Large intestine (tissue), 3 donors: ENCODE measurements at regions not wholly inside any gene's neighbourhood (a gene's known extent, or its start where the extent isn't known, plus 50 kb on each side); places are given as distances from the start of the nearest gene placed in this dataset.

Experiments used
- DNase-seq, 2 donors: peaks; one replicate each; pipeline versions ENCODE4 v3.0.0 to v3.0.0-alpha.2; 2013
- H3K27ac ChIP-seq: one replicate; pipeline ENCODE4 v1.5.1; 2013; ENCODE audit warnings: low read length
- H3K27me3 ChIP-seq: 2 replicates; pipeline ENCODE4 v1.6.1; 2013; ENCODE audit warnings: low read length; ENCODE audit not compliant: control insufficient read depth, insufficient read depth
- H3K36me3 ChIP-seq: 2 replicates; pipeline ENCODE4 v1.6.1; 2013; ENCODE audit warnings: low read length; ENCODE audit not compliant: control insufficient read depth, insufficient read depth
- H3K4me1 ChIP-seq: one replicate; pipeline ENCODE4 v1.6.1; 2013; ENCODE audit warnings: low read length; ENCODE audit not compliant: control insufficient read depth, insufficient read depth
- H3K4me3 ChIP-seq: one replicate; pipeline ENCODE4 v1.5.1; 2013; ENCODE audit warnings: low read length
- H3K9me3 ChIP-seq: one replicate; pipeline ENCODE4 v1.6.1; 2013; ENCODE audit warnings: mild to moderate bottlenecking, low read depth, low read length, moderate library complexity; ENCODE audit not compliant: control insufficient read depth
- WGBS: methylation state at CpG from one replicate; pipeline ENCODE4 v1.1.5; 2013; ENCODE audit warnings: low lambda C conversion rate; ENCODE audit not compliant: insufficient coverage; 5-methylcytosine and 5-hydroxymethylcytosine counted together

DNA sequence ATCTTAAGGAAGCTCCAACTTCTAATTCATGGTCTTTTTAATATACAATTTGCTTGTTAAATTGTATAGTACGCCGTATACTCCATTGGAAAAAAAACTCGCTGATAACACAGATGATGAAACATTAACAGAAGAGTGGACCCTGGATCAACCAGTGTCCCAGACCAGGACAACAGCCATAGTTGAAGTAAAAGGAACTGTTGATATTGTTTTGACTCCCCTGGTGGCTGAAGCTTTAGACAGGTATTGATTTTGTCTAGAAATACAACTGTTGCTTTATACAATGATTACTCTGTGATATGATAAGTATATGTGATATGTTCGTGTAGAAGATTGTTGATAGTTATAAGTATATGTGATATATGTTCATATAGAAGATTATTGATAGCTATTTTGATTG, 91.7 kb downstream of the BLTP1 start:
- Histone ChIP-seq H3K4me3 (no peak overlapping the region), H3K4me1 (no peaks in the 10 kb centered on the region), H3K36me3 (peaks cover 31% of the 10 kb centered on the region), H3K27ac (no peak overlapping the region), H3K27me3 (no peaks in the 10 kb centered on the region), H3K9me3 (no peaks in the 10 kb centered on the region)
- 80% methylated on average over 1 of the region's 4 CpGs for WGBS
- no peak for DNase-seq

DNA sequence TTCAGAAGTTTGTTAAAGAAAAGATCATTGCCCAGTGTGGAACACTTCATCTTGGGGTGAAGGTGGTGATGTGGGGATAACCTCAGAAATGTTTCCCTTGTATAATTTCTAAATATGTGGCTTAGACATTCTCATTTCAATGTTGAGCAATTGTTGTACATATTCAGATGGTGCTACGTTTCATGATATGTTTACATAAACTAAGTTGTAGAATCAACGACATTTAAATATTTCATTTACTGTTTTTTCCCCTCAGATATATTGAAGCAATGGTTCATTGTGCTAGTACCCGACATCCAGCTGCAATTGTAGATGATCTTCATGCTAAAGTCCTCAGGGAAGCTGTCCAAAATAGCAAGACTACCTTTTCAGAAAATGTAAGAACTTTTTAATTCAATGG, 92.6 kb downstream of the BLTP1 start:
- H3K9me3 ChIP-seq: no peaks in the 10 kb centered on the region
- no peaks in the 10 kb centered on the region for H3K4me1 ChIP-seq
- no peak overlapping the region for H3K4me3 ChIP-seq
- DNase-seq: no peak
- H3K27me3 ChIP-seq: no peaks in the 10 kb centered on the region
- peaks cover 31% of the 10 kb centered on the region for H3K36me3 ChIP-seq
- 100% methylated on average over 2 of the region's 3 CpGs for WGBS
- no peak overlapping the region for H3K27ac ChIP-seq

DNA sequence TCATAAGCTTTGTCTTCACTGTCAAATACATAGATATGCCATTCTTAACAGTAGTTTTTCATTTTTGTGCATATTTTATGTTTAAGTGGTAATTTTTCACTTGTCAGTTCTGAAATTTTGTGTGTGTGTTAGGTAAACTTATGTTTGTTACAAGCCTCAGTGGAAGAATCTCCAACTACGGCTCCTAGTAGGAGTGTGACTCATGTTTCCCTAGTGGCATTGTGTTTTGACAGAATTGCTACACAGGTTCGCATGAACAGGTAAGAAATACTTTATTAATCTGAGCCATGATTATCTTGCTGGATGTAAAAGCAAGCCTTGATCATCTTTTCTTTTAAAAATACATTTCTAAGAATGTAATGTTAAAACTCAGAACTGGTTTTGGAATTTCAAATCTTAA, 94.4 kb downstream of the BLTP1 start:
- no peak for DNase-seq
- no peak overlapping the region for H3K4me3 ChIP-seq
- peaks cover 31% of the 10 kb centered on the region for H3K36me3 ChIP-seq
- no peak overlapping the region for H3K27ac ChIP-seq
- WGBS: 90% methylated on average over 1 of the region's 2 CpGs
- no peaks in the 10 kb centered on the region for H3K9me3 ChIP-seq
- H3K27me3 ChIP-seq: no peaks in the 10 kb centered on the region
- no peaks in the 10 kb centered on the region for H3K4me1 ChIP-seq

DNA sequence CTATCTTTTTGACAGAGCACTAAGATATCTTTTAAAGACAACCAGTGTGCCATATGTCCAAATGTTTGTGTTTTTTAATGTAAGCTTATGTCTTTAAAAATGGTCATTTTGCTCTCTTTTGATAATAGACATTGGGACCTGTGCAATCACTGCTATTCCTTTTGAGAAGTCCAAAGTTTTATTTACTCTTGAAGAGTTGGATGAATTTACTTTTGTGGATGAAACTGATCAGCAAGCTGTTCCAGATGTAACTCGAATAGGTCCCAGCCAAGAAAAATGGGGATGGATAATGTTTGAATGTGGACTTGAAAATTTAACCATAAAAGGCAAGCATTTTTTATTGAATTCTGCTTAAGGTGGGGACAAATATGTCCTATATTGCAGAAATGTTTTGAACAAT, 97.2 kb downstream of the BLTP1 start:
- DNase-seq: no peak
- Histone ChIP-seq H3K9me3 (no peaks in the 10 kb centered on the region), H3K27ac (no peak overlapping the region), H3K27me3 (no peaks in the 10 kb centered on the region), H3K36me3 (peaks cover 42% of the 10 kb centered on the region), H3K4me1 (no peaks in the 10 kb centered on the region), H3K4me3 (no peak overlapping the region)
- no CpG with 5 or more reads among the region's 1 CpG for WGBS

DNA sequence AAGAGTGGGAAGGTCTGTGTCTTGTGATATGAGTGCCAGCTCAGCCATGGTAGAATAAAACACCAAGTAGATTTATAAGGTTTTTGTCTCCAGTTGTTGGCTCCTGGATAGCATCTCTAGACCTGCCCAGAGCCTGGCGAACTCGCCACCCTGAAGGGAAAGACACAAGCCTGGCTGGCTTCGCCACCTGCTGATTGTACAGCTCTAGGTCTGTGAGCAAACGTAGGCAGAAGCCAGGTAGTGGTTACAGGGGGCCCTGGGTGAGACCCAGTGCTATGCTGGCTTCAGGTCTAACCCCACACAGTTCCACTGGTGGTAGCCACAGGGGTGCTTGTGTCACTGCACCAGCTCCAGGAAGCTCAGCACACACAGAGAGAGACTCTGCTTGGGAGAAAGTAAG, 100.5 kb downstream of the BLTP1 start:
- no CpG with 5 or more reads among the region's 4 CpGs for WGBS
- Histone ChIP-seq H3K4me3 (no peak overlapping the region), H3K27ac (no peak overlapping the region), H3K27me3 (no peaks in the 10 kb centered on the region), H3K9me3 (no peaks in the 10 kb centered on the region), H3K4me1 (no peaks in the 10 kb centered on the region), H3K36me3 (peaks cover 52% of the 10 kb centered on the region)
- no peak for DNase-seq

DNA sequence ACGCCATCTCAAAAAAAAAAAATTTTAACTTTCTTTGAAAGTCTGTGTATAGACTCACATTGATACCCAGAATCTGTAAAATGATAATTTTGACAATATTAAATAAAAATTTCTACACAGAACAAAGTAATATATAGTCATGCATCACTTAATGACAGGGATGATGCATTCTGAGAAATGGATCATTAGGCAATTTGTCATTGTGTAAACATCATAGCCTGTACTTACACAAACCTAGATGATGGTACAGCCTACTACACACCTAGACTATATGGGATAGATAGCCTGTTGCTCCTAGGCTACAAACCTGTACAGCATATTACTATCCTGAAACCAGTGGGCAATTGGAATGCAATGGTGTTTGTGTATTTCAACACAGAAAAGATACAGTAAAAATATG, 107.7 kb downstream of the BLTP1 start:
- no peaks in the 10 kb centered on the region for H3K4me1 ChIP-seq
- no peak overlapping the region for H3K4me3 ChIP-seq
- H3K27me3 ChIP-seq: no peaks in the 10 kb centered on the region
- no peak overlapping the region for H3K27ac ChIP-seq
- no peak for DNase-seq
- WGBS: no CpG with 5 or more reads among the region's 1 CpG
- no peaks in the 10 kb centered on the region for H3K9me3 ChIP-seq
- peaks cover 46% of the 10 kb centered on the region for H3K36me3 ChIP-seq

DNA sequence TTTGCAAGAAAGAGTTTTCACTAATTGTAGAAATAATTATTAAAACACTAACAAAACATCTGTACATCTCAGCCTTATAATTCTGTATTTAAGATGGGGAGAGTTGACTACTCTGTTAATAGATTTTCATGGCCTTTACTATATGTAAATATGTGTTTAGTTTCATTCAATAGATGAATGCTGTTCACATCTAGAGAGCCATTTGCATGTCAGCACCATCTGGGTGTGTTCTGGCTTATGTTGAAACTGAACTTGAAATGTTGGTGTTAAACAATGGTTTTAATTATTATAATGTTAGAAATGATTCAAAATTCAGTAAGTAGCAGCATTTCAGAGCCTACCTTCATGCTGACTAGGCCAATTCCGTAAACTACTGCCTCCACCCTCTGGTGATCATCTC, 102.5 kb upstream of the ADAD1 start:
- H3K9me3 ChIP-seq: no peaks in the 10 kb centered on the region
- WGBS: 80% methylated on average over 1 of the region's 1 CpG
- H3K4me1 ChIP-seq: no peaks in the 10 kb centered on the region
- peaks cover 39% of the 10 kb centered on the region for H3K36me3 ChIP-seq
- no peak overlapping the region for H3K27ac ChIP-seq
- no peak for DNase-seq
- no peaks in the 10 kb centered on the region for H3K27me3 ChIP-seq
- no peak overlapping the region for H3K4me3 ChIP-seq

DNA sequence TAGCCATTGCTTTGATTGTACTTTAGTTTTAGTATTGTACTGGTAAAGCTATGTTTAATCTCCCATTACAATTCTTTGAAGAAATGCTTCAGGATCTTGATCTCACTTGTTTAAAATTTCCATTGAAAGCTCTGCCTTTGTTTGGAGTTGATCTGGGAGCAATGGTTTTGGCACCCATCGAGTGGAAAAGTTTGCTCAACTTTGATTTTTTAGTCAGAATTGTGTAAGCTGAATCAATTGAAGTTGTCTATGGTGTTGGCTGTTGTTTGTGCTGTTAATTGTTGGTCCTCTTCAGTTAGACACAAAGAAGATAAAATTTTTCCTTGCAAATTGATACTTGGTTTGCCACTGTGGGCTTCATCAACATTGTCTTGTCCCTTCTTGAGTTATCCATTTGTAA, 99.8 kb upstream of the ADAD1 start:
- Histone ChIP-seq H3K4me1 (no peaks in the 10 kb centered on the region), H3K27ac (no peak overlapping the region), H3K27me3 (no peaks in the 10 kb centered on the region), H3K4me3 (no peak overlapping the region), H3K36me3 (peaks cover 38% of the 10 kb centered on the region), H3K9me3 (no peaks in the 10 kb centered on the region)
- WGBS: no CpG with 5 or more reads among the region's 1 CpG
- DNase-seq: no peak

DNA sequence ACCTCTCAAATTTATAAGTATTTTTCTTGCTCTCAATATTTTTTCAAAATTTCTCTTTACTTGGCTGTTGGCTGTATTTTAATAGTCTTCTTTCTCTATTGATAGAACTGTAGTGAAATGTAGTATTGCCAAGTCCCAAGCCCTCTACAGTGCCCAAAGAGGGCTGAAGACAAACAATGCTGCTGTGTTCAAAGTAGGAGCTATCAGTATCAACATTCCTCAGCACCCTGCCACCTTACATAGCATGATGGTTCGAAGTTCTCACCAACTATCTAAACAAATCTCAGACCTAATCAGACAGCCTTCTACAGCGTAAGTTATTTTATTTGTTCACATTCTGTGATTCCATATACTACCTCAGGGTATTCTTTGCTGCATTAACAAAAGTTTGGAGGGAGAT, 99.1 kb upstream of the ADAD1 start:
- peaks cover 38% of the 10 kb centered on the region for H3K36me3 ChIP-seq
- no peak overlapping the region for H3K4me3 ChIP-seq
- no peaks in the 10 kb centered on the region for H3K4me1 ChIP-seq
- no peaks in the 10 kb centered on the region for H3K27me3 ChIP-seq
- H3K27ac ChIP-seq: no peak overlapping the region
- DNase-seq: no peak
- WGBS: 80% methylated on average over 1 of the region's 2 CpGs
- H3K9me3 ChIP-seq: no peaks in the 10 kb centered on the region

DNA sequence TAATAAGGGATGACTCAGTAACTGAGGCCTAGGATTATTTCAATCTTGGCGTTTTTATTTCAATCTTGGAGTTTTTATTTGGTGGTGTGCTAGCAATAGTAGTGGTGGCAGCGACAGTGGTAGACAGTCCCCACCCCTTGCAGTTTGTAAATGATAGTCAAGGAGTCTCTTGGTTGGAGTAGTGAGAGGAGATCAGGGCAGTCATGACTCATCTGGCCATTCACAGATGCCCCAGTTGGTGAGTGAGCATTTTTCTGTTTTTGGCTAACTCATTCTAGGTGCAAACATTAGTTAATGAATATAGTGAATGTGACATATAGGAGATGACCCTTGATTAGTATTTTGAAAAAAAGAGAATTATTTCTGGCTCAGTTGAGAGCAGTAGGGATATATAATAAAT, 93.5 kb upstream of the ADAD1 start:
- Histone ChIP-seq H3K27me3 (no peaks in the 10 kb centered on the region), H3K4me1 (no peaks in the 10 kb centered on the region), H3K9me3 (no peaks in the 10 kb centered on the region), H3K36me3 (peaks cover 30% of the 10 kb centered on the region), H3K27ac (no peak overlapping the region), H3K4me3 (no peak overlapping the region)
- DNase-seq: no peak
- WGBS: 83% methylated on average over 1 of the region's 2 CpGs

DNA sequence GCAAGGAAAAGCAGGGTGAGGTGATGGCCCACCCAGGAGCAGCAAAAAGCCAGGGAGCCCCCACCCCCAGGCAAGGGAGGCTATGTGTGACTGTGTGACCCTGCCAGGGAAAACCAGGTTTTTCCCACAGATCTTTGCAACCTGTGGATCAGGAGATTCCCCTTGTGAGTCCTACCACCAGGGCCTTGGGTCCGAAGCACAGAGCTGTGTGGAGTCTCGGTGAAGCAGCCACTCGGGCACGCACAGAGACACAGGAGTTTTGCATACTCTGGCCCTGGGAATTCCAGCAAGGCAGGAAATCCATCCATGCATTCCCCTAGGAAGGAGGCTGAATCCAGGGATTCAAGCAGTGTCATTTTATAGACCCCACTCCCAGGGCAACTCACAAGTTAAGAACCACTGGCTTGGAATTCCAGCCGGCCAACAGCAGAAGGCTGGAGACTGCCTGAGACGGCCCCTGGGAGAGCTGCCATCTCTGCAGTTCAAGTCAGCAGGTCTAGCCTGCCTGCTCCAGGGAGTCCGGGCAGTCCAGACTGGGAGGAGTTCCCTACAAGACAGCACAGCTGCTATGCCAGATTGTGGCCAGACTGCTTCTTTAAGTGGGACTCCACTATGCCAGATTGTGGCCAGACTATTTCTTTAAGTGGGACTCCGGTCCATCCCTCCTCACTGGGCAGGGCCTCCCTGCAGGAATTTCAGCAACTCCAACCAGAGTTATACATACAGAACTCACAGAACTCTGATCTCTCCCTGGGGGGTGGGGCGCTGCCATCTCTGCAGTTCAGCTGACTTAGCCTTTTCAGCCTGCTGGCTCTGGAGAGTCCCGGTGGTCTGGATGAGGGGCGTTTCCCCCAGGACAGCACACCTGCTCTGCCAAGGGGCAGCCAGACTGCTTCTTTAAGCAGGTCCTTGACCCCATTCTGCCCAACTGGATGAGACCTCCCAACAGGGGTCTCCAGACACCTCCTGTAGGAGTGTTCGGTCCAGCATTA, 85.1 kb upstream of the ADAD1 start:
- no CpG with 5 or more reads among the region's 12 CpGs for WGBS
- peaks cover 36% of the 10 kb centered on the region for H3K36me3 ChIP-seq
- H3K4me1 ChIP-seq: no peaks in the 10 kb centered on the region
- H3K27me3 ChIP-seq: no peaks in the 10 kb centered on the region
- peak in 1 of 2 donors; percentile 1 for DNase-seq
- H3K4me3 ChIP-seq: no peak overlapping the region
- no peaks in the 10 kb centered on the region for H3K9me3 ChIP-seq
- no peak overlapping the region for H3K27ac ChIP-seq
